ENCODE measurements at regions not wholly inside any gene's neighbourhood (a gene's known extent, or its start where the extent isn't known, plus 50 kb on each side); places are given as distances from the start of the nearest gene placed in this dataset.
"Not testable (repeated sequence)": the region's sequence is repeated elsewhere in the genome, so short reads cannot be mapped to it uniquely, and the experiment has no call there.

GRCh38 chr2:230603317-230603716 is 109.3 kb upstream of the CAB39 start:
- TF ChIP-seq, protein P1, sequence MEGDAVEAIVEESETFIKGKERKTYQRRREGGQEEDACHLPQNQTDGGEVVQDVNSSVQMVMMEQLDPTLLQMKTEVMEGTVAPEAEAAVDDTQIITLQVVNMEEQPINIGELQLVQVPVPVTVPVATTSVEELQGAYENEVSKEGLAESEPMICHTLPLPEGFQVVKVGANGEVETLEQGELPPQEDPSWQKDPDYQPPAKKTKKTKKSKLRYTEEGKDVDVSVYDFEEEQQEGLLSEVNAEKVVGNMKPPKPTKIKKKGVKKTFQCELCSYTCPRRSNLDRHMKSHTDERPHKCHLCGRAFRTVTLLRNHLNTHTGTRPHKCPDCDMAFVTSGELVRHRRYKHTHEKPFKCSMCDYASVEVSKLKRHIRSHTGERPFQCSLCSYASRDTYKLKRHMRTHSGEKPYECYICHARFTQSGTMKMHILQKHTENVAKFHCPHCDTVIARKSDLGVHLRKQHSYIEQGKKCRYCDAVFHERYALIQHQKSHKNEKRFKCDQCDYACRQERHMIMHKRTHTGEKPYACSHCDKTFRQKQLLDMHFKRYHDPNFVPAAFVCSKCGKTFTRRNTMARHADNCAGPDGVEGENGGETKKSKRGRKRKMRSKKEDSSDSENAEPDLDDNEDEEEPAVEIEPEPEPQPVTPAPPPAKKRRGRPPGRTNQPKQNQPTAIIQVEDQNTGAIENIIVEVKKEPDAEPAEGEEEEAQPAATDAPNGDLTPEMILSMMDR (IDR thresholded peaks at IDR 0.05): not testable (repeated sequence)
- TF ChIP-seq POLR2A (IDR thresholded peaks at IDR 0.05): not testable (repeated sequence)
